ENCODE measurements at regions not wholly inside any gene's neighbourhood (a gene's known extent, or its start where the extent isn't known, plus 50 kb on each side); places are given as distances from the start of the nearest gene placed in this dataset.

- TF ChIP-seq MYC (IDR thresholded peaks at IDR 0.05; ENCODE audit: low read depth, low read length) (no peak), POLR2A (IDR thresholded peaks at IDR 0.05; ENCODE audit: extremely low read depth, insufficient read length) (no peak), CTCF (IDR thresholded peaks at IDR 0.05; ENCODE audit: low read depth, low read length) (no peak)
- TF ChIP-seq, protein P1, sequence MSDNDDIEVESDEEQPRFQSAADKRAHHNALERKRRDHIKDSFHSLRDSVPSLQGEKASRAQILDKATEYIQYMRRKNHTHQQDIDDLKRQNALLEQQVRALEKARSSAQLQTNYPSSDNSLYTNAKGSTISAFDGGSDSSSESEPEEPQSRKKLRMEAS (IDR thresholded peaks at IDR 0.05; ENCODE audit: low read depth, low read length): no peak
- H3K4me3 ChIP-seq (ENCODE audit: low read depth, low read length): no peak overlapping the region
- DNase-seq (ENCODE audit: low read depth): no peak
Measured at GRCh38 chr9:135347461-135347860, 132.1 kb upstream of the PPP1R26 start.

DNA sequence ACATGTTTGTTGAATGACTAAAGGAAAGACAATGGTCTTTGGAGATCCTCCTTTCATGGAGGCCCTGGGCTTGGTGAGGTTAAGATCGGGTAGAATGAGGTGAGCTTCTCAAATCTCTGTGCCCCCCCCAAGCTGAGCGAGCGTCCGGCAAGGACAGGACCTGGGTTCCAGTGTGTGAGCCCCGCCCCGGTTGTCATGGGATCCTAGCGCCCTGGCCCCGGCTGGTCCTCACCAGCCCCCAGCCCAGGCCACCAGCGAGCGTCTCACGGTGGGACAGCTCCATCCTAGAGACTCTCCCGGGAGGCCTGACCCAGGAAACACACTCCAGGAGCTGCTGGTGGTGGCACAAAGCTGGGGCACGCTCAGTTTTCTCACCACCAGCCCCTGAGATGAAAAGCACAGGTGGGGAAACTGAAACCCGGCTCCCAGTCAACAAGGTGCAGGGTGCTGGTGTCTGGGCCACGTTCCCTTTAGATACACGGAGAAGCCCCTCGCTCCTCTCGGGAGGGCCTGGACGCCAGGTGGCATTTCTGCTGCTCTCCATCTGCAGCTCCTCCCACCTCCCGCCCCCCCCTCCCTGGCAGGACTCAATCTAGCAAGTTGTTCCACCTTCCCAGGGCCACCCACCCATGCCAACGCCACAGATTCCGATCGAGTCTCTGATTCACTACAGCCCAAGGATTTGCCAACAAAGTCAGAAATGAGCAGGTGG lies 131.3 kb upstream of the PPP1R26 start:
- DNase-seq (ENCODE audit: low read depth): no peak
- no peak overlapping the region for H3K4me3 ChIP-seq (ENCODE audit: low read depth, low read length)
- TF ChIP-seq MYC (IDR thresholded peaks at IDR 0.05; ENCODE audit: low read depth, low read length) (no peak), CTCF (IDR thresholded peaks at IDR 0.05; ENCODE audit: low read depth, low read length) (no peak), POLR2A (IDR thresholded peaks at IDR 0.05; ENCODE audit: extremely low read depth, insufficient read length) (no peak)
- TF ChIP-seq, protein P1 (IDR thresholded peaks at IDR 0.05; ENCODE audit: low read depth, low read length): no peak

- no peak for TF ChIP-seq POLR2A (IDR thresholded peaks at IDR 0.05; ENCODE audit: extremely low read depth, insufficient read length)
- no peak overlapping the region for H3K4me3 ChIP-seq (ENCODE audit: low read depth, low read length)
- DNase-seq (ENCODE audit: low read depth): no peak
Measured at GRCh38 chr9:135348788-135349150, 130.8 kb upstream of the PPP1R26 start.

- TF ChIP-seq CTCF (IDR thresholded peaks at IDR 0.05; ENCODE audit: low read depth, low read length) (no peak), POLR2A (IDR thresholded peaks at IDR 0.05; ENCODE audit: extremely low read depth, insufficient read length) (no peak), MYC (IDR thresholded peaks at IDR 0.05; ENCODE audit: low read depth, low read length) (no peak)
- TF ChIP-seq, protein P1 (IDR thresholded peaks at IDR 0.05; ENCODE audit: low read depth, low read length): no peak
- no peak overlapping the region for H3K4me3 ChIP-seq (ENCODE audit: low read depth, low read length)
- DNase-seq (ENCODE audit: low read depth): no peak
Measured at GRCh38 chr9:135349212-135350002, 130.2 kb upstream of the PPP1R26 start.

DNA sequence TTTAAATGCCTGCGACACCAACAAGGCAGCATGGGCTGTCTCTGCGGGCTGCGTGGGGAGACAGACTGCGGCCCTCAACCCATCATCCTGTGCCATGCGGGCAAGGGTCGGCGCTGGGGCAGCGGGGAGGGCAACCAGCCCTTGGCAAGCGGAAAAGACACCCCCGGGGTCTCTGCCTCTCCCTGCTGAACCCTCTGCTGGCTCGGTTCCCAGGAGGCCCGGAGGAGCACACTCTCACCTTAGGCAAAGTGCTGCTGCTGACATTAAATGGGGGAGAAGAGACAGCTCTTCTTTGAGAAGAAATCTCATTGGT lies 129.6 kb upstream of the PPP1R26 start:
- TF ChIP-seq MYC (IDR thresholded peaks at IDR 0.05; ENCODE audit: low read depth, low read length) (no peak), CTCF (IDR thresholded peaks at IDR 0.05; ENCODE audit: low read depth, low read length) (no peak), POLR2A (IDR thresholded peaks at IDR 0.05; ENCODE audit: extremely low read depth, insufficient read length) (no peak)
- TF ChIP-seq, protein P1 (IDR thresholded peaks at IDR 0.05; ENCODE audit: low read depth, low read length): no peak
- no peak for DNase-seq (ENCODE audit: low read depth)
- no peak overlapping the region for H3K4me3 ChIP-seq (ENCODE audit: low read depth, low read length)

DNA sequence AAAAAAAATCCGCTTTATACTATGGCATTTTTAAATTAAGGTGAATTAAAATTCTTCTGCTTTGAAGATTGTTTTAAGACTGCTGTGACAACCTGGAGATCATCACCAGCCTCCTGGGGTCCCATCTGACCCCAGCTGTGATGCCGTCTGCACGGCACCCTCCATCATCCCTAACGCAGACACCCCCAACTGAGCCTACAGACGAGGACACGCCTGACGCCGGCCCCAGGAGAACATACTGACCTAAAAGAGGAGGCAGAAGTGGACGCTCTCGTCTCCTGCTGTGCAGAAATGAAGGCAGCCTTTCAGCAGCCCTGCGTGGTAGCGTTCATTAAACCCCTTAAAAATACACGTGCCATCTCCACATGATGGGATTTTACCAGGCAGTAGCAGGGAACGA lies 125.6 kb upstream of the PPP1R26 start:
- no peak for TF ChIP-seq POLR2A (IDR thresholded peaks at IDR 0.05; ENCODE audit: extremely low read depth, insufficient read length)
- TF ChIP-seq MYC (IDR thresholded peaks at IDR 0.05; ENCODE audit: low read depth, low read length): no peak
- TF ChIP-seq CTCF (IDR thresholded peaks at IDR 0.05; ENCODE audit: low read depth, low read length): no peak
- TF ChIP-seq, protein P1 (IDR thresholded peaks at IDR 0.05; ENCODE audit: low read depth, low read length): no peak
- no peak overlapping the region for H3K4me3 ChIP-seq (ENCODE audit: low read depth, low read length)
- no peak for DNase-seq (ENCODE audit: low read depth)

Data from NB4 (cell line).